ENCODE measurements at regions not wholly inside any gene's neighbourhood (a gene's known extent, or its start where the extent isn't known, plus 50 kb on each side); places are given as distances from the start of the nearest gene placed in this dataset.

DNA sequence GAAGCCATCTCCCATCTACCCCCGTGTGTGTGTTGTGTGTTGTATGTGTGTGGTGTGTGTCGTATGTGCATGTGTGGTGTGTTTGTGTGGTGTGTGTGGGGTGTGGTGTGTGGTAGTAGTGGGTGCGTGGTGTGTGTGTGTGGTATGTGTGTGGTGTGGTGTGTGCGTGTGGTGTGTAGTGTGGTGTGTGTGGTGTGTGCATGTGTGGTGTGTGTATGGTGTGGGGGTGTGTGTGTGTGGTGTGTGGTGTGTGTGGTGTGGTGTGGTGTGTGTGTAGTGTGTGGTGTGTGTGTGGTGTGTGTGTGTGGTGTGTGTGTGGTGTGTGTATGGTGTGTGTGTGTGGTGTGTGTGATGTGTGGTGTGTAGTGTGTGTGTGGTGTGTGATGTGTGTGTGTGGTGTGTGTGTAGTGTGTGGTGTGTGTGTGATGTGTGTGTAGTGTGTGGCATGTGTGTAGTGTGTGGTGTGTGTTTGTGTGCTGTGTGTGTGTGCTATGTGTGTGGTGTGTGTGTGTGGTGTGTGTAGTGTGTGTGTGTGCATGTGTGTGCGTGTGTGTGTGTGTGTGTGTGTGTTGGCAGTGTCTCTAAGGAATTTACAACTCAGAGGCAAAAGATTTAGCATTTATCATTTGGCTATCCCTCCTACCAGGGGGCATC lies 156.3 kb upstream of the TMEM108 start:
- H3K4me3 Mint-ChIP-seq (ENCODE audit: low read depth): no peak overlapping the region
- no peaks in the 10 kb centered on the region for H3K9me3 Mint-ChIP-seq (ENCODE audit: low read depth)
- TF ChIP-seq, protein P1, sequence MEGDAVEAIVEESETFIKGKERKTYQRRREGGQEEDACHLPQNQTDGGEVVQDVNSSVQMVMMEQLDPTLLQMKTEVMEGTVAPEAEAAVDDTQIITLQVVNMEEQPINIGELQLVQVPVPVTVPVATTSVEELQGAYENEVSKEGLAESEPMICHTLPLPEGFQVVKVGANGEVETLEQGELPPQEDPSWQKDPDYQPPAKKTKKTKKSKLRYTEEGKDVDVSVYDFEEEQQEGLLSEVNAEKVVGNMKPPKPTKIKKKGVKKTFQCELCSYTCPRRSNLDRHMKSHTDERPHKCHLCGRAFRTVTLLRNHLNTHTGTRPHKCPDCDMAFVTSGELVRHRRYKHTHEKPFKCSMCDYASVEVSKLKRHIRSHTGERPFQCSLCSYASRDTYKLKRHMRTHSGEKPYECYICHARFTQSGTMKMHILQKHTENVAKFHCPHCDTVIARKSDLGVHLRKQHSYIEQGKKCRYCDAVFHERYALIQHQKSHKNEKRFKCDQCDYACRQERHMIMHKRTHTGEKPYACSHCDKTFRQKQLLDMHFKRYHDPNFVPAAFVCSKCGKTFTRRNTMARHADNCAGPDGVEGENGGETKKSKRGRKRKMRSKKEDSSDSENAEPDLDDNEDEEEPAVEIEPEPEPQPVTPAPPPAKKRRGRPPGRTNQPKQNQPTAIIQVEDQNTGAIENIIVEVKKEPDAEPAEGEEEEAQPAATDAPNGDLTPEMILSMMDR (IDR thresholded peaks at IDR 0.05; ENCODE audit: unreplicated experiment): no peak
- H3K4me1 Mint-ChIP-seq (ENCODE audit: low read depth): no peaks in the 10 kb centered on the region
- no peak for DNase-seq (ENCODE audit: low spot score, unreplicated experiment)
- H3K36me3 Mint-ChIP-seq (ENCODE audit: insufficient read depth): no peaks in the 10 kb centered on the region
- H3K27me3 Mint-ChIP-seq: peaks cover 3% of the 10 kb centered on the region
- H3K27ac Mint-ChIP-seq: no peak overlapping the region

DNA sequence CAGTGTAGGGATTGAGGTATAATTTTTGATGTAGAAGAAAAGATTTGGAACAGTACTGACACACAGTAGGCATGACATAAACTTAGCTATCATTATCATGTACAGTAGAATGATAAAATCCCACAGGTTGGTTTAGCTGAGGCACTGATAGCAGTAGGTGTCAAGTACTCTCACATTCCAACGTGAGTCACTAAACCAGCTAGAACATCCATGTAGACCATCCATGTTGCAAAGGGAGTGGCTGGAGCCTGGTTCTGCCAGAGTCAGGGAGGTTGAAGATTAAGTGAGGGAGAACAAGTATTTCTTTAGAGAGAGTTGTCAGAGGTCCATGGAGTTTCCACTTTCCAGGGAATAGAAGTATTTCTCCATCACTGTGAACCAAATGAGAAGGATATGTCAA lies 157.2 kb upstream of the TMEM108 start:
- H3K27ac Mint-ChIP-seq: no peak overlapping the region
- no peak overlapping the region for H3K4me3 Mint-ChIP-seq (ENCODE audit: low read depth)
- no peaks in the 10 kb centered on the region for H3K9me3 Mint-ChIP-seq (ENCODE audit: low read depth)
- peaks cover 3% of the 10 kb centered on the region for H3K27me3 Mint-ChIP-seq
- no peaks in the 10 kb centered on the region for H3K36me3 Mint-ChIP-seq (ENCODE audit: insufficient read depth)
- no peak for DNase-seq (ENCODE audit: low spot score, unreplicated experiment)
- TF ChIP-seq, protein P1 (IDR thresholded peaks at IDR 0.05; ENCODE audit: unreplicated experiment): no peak
- H3K4me1 Mint-ChIP-seq (ENCODE audit: low read depth): no peaks in the 10 kb centered on the region

DNA sequence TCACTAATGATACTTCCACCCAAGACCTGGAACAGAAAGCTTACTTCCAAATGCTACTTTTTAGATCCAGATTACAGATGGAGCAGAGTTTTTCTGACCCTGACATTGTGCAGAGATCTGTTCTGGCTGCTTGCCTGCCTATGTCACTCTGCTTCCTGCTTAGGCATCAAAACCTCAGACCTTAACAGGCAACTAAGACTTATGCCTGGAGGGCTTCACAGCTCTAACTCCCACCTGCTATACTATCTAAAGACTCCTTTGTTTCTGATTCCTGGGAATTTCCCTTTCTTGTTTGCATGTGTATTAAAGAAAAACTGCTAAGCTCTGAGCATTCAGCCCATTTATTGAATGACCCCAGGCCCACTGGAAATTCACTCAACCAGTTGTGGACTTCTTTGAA lies 157.4 kb upstream of the NPHP3 start:
- H3K9me3 Mint-ChIP-seq (ENCODE audit: low read depth): no peaks in the 10 kb centered on the region
- no peak overlapping the region for H3K4me3 Mint-ChIP-seq (ENCODE audit: low read depth)
- DNase-seq (ENCODE audit: low spot score, unreplicated experiment): no peak
- H3K27ac Mint-ChIP-seq: no peak overlapping the region
- H3K27me3 Mint-ChIP-seq: no peaks in the 10 kb centered on the region
- TF ChIP-seq, protein P1 (IDR thresholded peaks at IDR 0.05; ENCODE audit: unreplicated experiment): no peak
- H3K36me3 Mint-ChIP-seq (ENCODE audit: insufficient read depth): no peaks in the 10 kb centered on the region
- no peaks in the 10 kb centered on the region for H3K4me1 Mint-ChIP-seq (ENCODE audit: low read depth)

DNA sequence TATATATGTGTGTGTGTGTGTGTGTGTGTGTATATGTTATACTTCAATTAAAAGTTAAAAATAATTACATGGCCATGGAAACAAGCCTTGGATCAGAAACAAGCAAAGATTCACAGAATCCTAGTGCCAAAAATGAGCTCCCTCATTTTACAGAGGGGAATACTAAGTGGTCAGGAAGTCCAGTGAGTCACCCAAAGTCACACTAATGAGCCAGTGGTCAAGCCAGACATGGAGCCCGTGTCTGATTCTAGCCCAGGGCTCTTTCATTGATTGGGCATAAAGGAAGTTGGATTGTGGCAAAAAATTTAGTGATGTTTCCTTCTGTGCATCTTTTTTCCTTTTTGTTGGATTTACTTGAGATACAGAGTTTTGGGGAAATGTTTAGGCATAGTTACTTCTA lies 152.5 kb upstream of the NPHP3 start:
- no peak for DNase-seq (ENCODE audit: low spot score, unreplicated experiment)
- Mint-ChIP-seq H3K4me1 (ENCODE audit: low read depth) (no peaks in the 10 kb centered on the region), H3K27me3 (no peaks in the 10 kb centered on the region), H3K9me3 (ENCODE audit: low read depth) (no peaks in the 10 kb centered on the region), H3K4me3 (ENCODE audit: low read depth) (no peak overlapping the region), H3K27ac (no peak overlapping the region), H3K36me3 (ENCODE audit: insufficient read depth) (no peaks in the 10 kb centered on the region)
- TF ChIP-seq, protein P1 (IDR thresholded peaks at IDR 0.05; ENCODE audit: unreplicated experiment): no peak

DNA sequence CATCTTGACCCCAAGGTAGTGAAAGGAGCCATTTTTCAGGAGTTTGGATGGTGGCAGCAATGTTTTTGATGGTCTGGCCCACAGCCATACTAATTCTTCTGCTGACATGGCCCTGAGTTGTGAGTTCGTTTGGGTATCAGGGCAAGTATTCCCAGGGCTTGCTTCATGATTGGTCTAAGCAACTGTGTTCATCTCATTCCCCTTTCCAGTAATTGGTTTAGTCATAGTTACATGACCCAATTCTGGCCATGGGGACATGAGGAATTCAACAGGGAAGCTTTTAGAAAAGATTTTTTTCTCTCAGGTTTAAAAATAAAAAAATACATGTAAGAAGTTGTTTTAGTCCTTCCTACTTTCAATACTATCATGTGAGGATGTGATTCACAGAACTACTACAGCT lies 150.5 kb upstream of the NPHP3 start:
- Mint-ChIP-seq H3K27ac (no peak overlapping the region), H3K4me3 (ENCODE audit: low read depth) (no peak overlapping the region), H3K9me3 (ENCODE audit: low read depth) (no peaks in the 10 kb centered on the region), H3K27me3 (no peaks in the 10 kb centered on the region), H3K36me3 (ENCODE audit: insufficient read depth) (no peaks in the 10 kb centered on the region), H3K4me1 (ENCODE audit: low read depth) (no peaks in the 10 kb centered on the region)
- DNase-seq (ENCODE audit: low spot score, unreplicated experiment): no peak
- TF ChIP-seq, protein P1 (IDR thresholded peaks at IDR 0.05; ENCODE audit: unreplicated experiment): no peak

Measured in progenitor cell of endocrine pancreas (in vitro differentiated cells).